ENCODE measurements at regions not wholly inside any gene's neighbourhood (a gene's known extent, or its start where the extent isn't known, plus 50 kb on each side); places are given as distances from the start of the nearest gene placed in this dataset.

DNA sequence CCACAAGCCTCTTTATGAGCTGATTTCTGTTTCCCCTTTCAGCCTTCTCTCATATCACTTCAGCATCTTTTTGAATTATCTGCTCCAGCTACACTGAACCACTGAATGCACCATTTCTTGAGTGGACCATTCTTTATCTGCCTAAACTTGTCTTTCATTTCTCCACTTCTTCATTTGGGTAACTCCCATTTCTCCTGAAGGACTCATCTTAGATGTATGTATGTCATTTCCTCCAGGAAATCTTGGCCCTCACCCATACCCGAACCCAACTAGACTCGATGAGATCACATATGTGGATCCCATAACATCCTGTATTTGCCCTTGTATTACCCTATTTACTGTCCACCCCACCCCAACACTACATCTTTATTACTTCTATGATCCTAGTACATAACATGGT, 249.8 kb downstream of the KIF4B start:
- TF ChIP-seq, protein P1, sequence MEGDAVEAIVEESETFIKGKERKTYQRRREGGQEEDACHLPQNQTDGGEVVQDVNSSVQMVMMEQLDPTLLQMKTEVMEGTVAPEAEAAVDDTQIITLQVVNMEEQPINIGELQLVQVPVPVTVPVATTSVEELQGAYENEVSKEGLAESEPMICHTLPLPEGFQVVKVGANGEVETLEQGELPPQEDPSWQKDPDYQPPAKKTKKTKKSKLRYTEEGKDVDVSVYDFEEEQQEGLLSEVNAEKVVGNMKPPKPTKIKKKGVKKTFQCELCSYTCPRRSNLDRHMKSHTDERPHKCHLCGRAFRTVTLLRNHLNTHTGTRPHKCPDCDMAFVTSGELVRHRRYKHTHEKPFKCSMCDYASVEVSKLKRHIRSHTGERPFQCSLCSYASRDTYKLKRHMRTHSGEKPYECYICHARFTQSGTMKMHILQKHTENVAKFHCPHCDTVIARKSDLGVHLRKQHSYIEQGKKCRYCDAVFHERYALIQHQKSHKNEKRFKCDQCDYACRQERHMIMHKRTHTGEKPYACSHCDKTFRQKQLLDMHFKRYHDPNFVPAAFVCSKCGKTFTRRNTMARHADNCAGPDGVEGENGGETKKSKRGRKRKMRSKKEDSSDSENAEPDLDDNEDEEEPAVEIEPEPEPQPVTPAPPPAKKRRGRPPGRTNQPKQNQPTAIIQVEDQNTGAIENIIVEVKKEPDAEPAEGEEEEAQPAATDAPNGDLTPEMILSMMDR (IDR thresholded peaks at IDR 0.05), result no peak
- TF ChIP-seq POLR2A (IDR thresholded peaks at IDR 0.05), result no peak
